Upper lobe of right lung (tissue), 1 donor: ENCODE measurements at regions not wholly inside any gene's neighbourhood (a gene's known extent, or its start where the extent isn't known, plus 50 kb on each side); places are given as distances from the start of the nearest gene placed in this dataset.

ENCODE experiments used
- ATAC-seq: fragments of 200-7000 bp; cut with Tn5 transposase; one replicate; pipeline ENCODE4 v1.9.1; 2020; ENCODE audit warnings: mild to moderate bottlenecking, moderate library complexity
- DNase-seq: peaks from one replicate; pipeline ENCODE4 v3.0.0-alpha.2; 2020
- H3K27ac ChIP-seq: fragments of 200-600 bp; one replicate; pipeline ENCODE4 v1.8.0; 2022
- H3K27me3 ChIP-seq: fragments of 200-600 bp; one replicate; pipeline ENCODE4 v1.8.0; 2022; ENCODE audit warnings: mild to moderate bottlenecking
- H3K36me3 ChIP-seq: fragments of 200-600 bp; one replicate; pipeline ENCODE4 v1.8.0; 2022
- H3K4me1 ChIP-seq: fragments of 200-600 bp; one replicate; pipeline ENCODE4 v1.8.0; 2022
- H3K4me3 ChIP-seq: fragments of 200-600 bp; one replicate; pipeline ENCODE4 v1.8.0; 2022; ENCODE audit warnings: mild to moderate bottlenecking
- H3K9me3 ChIP-seq: fragments of 200-600 bp; one replicate; pipeline ENCODE4 v1.8.0; 2022
- CTCF ChIP-seq: fragments of 200-600 bp; IDR thresholded peaks from one replicate; pipeline ENCODE4 v1.8.0; 2022; ENCODE audit warnings: antibody characterized with exemption
- intact Hi-C: fragments of 100-400 bp; cut with DNase I; formaldehyde crosslinking; loops from one replicate; pipeline ENCODE4 v1.11.0; 2022
- donor health status: DM: no; HTN: yes; CAD: no; lungs with severe emphysema.

- intact Hi-C loops: no loop called here
- no peak overlapping the region for H3K4me3 ChIP-seq
- TF ChIP-seq CTCF: no peak
- H3K36me3 ChIP-seq: no peaks in the 10 kb centered on the region
- ATAC-seq: no peak
- DNase-seq: no peak
- H3K27me3 ChIP-seq: peaks cover 4% of the 10 kb centered on the region
- peaks cover 14% of the 10 kb centered on the region for H3K9me3 ChIP-seq
- no peak overlapping the region for H3K27ac ChIP-seq
- H3K4me1 ChIP-seq: no peaks in the 10 kb centered on the region
These were observed 1191.7 kb downstream of the TBC1D22A start for GRCh38 chr22:47954107-47954506.

- intact Hi-C loops: no loop called here
- TF ChIP-seq CTCF: no peak
- ATAC-seq (peak; percentile 21), DNase-seq (no peak)
- Histone ChIP-seq H3K36me3 (no peaks in the 10 kb centered on the region), H3K9me3 (no peaks in the 10 kb centered on the region), H3K4me3 (no peak overlapping the region), H3K27me3 (no peaks in the 10 kb centered on the region), H3K4me1 (no peaks in the 10 kb centered on the region), H3K27ac (no peak overlapping the region)
These were observed 1182.5 kb downstream of the TBC1D22A start for GRCh38 chr22:47944941-47945340.

- no peak for TF ChIP-seq CTCF
- Histone ChIP-seq H3K36me3 (no peaks in the 10 kb centered on the region), H3K4me1 (no peaks in the 10 kb centered on the region), H3K27me3 (no peaks in the 10 kb centered on the region), H3K4me3 (no peak overlapping the region), H3K9me3 (no peaks in the 10 kb centered on the region), H3K27ac (no peak overlapping the region)
- ATAC-seq: no peak
- intact Hi-C loops: no loop called here
- DNase-seq: no peak
These were observed 1181.6 kb downstream of the TBC1D22A start for GRCh38 chr22:47943729-47944700.

GRCh38 chr22:47940211-47940610 lies 1177.8 kb downstream of the TBC1D22A start:
- intact Hi-C loops: no loop called here
- DNase-seq (no peak), ATAC-seq (no peak)
- no peak for TF ChIP-seq CTCF
- Histone ChIP-seq H3K4me3 (no peak overlapping the region), H3K27me3 (no peaks in the 10 kb centered on the region), H3K4me1 (no peaks in the 10 kb centered on the region), H3K27ac (no peak overlapping the region), H3K9me3 (no peaks in the 10 kb centered on the region), H3K36me3 (no peaks in the 10 kb centered on the region)

GRCh38 chr22:47933891-47934290 lies 1171.4 kb downstream of the TBC1D22A start:
- H3K4me3 ChIP-seq: no peak overlapping the region
- intact Hi-C loops: no loop called here
- no peak overlapping the region for H3K27ac ChIP-seq
- H3K36me3 ChIP-seq: no peaks in the 10 kb centered on the region
- TF ChIP-seq CTCF: no peak
- H3K27me3 ChIP-seq: no peaks in the 10 kb centered on the region
- no peaks in the 10 kb centered on the region for H3K4me1 ChIP-seq
- DNase-seq: no peak
- no peaks in the 10 kb centered on the region for H3K9me3 ChIP-seq
- no peak for ATAC-seq
